HFFc6 (cell line): ENCODE measurements at regions not wholly inside any gene's neighbourhood (a gene's known extent, or its start where the extent isn't known, plus 50 kb on each side); places are given as distances from the start of the nearest gene placed in this dataset.

Source experiments
- DNase-seq: peaks from one replicate; pipeline ENCODE4 v3.0.0-alpha.2; 2018
- H3K27ac Mint-ChIP-seq: 2 replicates; pipeline ENCODE4 v1.8.0; 2020; ENCODE audit warnings: mild to moderate bottlenecking, mixed read lengths
- H3K27me3 Mint-ChIP-seq: 2 replicates; pipeline ENCODE4 v1.8.0; 2021; ENCODE audit warnings: mild to moderate bottlenecking, moderate library complexity, mixed read lengths; ENCODE audit not compliant: insufficient read depth
- H3K36me3 Mint-ChIP-seq: 2 replicates; pipeline ENCODE4 v1.8.0; 2021; ENCODE audit warnings: low read depth, mixed read lengths
- H3K4me1 Mint-ChIP-seq: 2 replicates; pipeline ENCODE4 v1.8.0; 2020; ENCODE audit warnings: low read depth, mixed read lengths
- H3K4me3 Mint-ChIP-seq: 2 replicates; pipeline ENCODE4 v1.8.0; 2020; ENCODE audit warnings: mild to moderate bottlenecking, moderate library complexity, mixed read lengths
- H3K9me3 Mint-ChIP-seq: 2 replicates; pipeline ENCODE4 v1.8.0; 2020; ENCODE audit warnings: mild to moderate bottlenecking, mixed read lengths
- CTCF ChIP-seq: fragments of 200-600 bp; sonication (generic); IDR thresholded peaks from 2 replicates; pipeline ENCODE4 v1.5.0; 2021; ENCODE audit warnings: antibody characterized with exemption, mild to moderate bottlenecking

- TF ChIP-seq CTCF = no peak
- Mint-ChIP-seq H3K27ac (peak overlapping the region; percentile 25; the same call in 1 of the 2 replicates), H3K4me1 (peaks cover 26% of the 10 kb centered on the region), H3K36me3 (no peaks in the 10 kb centered on the region), H3K9me3 (no peaks in the 10 kb centered on the region), H3K4me3 (no peak overlapping the region), H3K27me3 (no peaks in the 10 kb centered on the region; the same call in none of the 2 replicates)
- peak; percentile 15 for DNase-seq
Observed at GRCh38 chr2:67526283-67526682, 129.2 kb downstream of the ETAA1 start.

- peaks cover 23% of the 10 kb centered on the region for H3K4me1 Mint-ChIP-seq
- H3K27me3 Mint-ChIP-seq = no peaks in the 10 kb centered on the region; the same call in 1 of the 2 replicates
- TF ChIP-seq CTCF = no peak
- H3K36me3 Mint-ChIP-seq = no peaks in the 10 kb centered on the region
- H3K9me3 Mint-ChIP-seq = no peaks in the 10 kb centered on the region
- DNase-seq = no peak
- no peak overlapping the region for H3K4me3 Mint-ChIP-seq
- no peak overlapping the region for H3K27ac Mint-ChIP-seq
Observed at GRCh38 chr2:67528320-67528719, 131.2 kb downstream of the ETAA1 start.

- no peaks in the 10 kb centered on the region; the same call in 1 of the 2 replicates for H3K9me3 Mint-ChIP-seq
- H3K27ac Mint-ChIP-seq = no peak overlapping the region
- no peak overlapping the region for H3K4me3 Mint-ChIP-seq
- TF ChIP-seq CTCF = no peak
- no peaks in the 10 kb centered on the region for H3K36me3 Mint-ChIP-seq
- no peaks in the 10 kb centered on the region for H3K4me1 Mint-ChIP-seq
- no peak for DNase-seq
- H3K27me3 Mint-ChIP-seq = peaks cover 2% of the 10 kb centered on the region; the same call in 1 of the 2 replicates
Observed at GRCh38 chr2:67532387-67532786, 135.3 kb downstream of the ETAA1 start.

- no peak overlapping the region for H3K27ac Mint-ChIP-seq
- H3K4me3 Mint-ChIP-seq = no peak overlapping the region
- peaks cover 9% of the 10 kb centered on the region for H3K9me3 Mint-ChIP-seq
- DNase-seq = no peak
- no peak for TF ChIP-seq CTCF
- no peaks in the 10 kb centered on the region for H3K4me1 Mint-ChIP-seq
- H3K36me3 Mint-ChIP-seq = no peaks in the 10 kb centered on the region; the same call in 1 of the 2 replicates
- peaks cover 2% of the 10 kb centered on the region; the same call in 1 of the 2 replicates for H3K27me3 Mint-ChIP-seq
Observed at GRCh38 chr2:67534745-67535144, 137.6 kb downstream of the ETAA1 start.

- no peak overlapping the region for H3K27ac Mint-ChIP-seq
Observed at GRCh38 chr2:67540962-67541361, 143.8 kb downstream of the ETAA1 start.

More at GRCh38 chr2:67540962-67541361, 143.8 kb downstream of the ETAA1 start:
- peaks cover 14% of the 10 kb centered on the region for H3K9me3 Mint-ChIP-seq
- H3K27me3 Mint-ChIP-seq = no peaks in the 10 kb centered on the region; the same call in 1 of the 2 replicates
- H3K4me3 Mint-ChIP-seq = no peak overlapping the region
- H3K36me3 Mint-ChIP-seq = peaks cover 6% of the 10 kb centered on the region
- TF ChIP-seq CTCF = no peak
- no peak for DNase-seq
- H3K4me1 Mint-ChIP-seq = no peaks in the 10 kb centered on the region
